A172 (cell line): ENCODE measurements at regions not wholly inside any gene's neighbourhood (a gene's known extent, or its start where the extent isn't known, plus 50 kb on each side); places are given as distances from the start of the nearest gene placed in this dataset.

ENCODE experiments used
- DNase-seq: peaks from one replicate; pipeline ENCODE4 v3.0.0-alpha.2; 2015; ENCODE audit warnings: low spot score

DNA sequence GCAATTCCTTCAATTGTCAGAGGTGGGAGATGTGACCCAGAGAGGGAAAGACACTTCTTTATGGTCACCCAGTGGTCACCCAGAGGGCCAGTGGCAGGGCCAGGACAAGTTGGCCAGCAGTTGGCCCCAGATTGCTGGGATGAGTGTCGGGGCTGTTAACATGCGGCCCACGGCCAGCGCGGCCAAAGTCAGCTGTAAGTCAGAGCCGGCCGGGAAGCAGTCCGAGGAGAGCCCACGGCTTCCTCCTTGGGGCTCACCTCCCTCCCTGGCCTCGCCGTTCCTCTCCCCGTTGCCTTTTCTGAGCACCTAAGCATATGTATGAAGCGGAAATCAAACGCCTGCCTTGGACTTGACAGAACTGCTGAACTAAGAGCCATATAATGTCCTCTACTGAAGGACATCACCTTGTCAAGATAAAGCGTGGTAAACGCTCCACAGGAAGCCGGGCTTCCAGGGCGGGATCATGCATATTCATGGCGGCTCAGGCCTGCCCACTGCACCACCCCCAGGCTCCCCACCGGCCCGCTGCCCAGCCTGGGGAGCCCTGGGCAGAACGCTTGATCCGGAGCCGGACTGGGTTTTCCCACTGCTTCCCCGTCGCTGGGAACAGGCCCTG is 245.4 kb upstream of the POU3F1 start:
- DNase-seq, result no peak

- no peak for DNase-seq
Measured at GRCh38 chr1:38291336-38291735, 244.7 kb upstream of the POU3F1 start.

DNA sequence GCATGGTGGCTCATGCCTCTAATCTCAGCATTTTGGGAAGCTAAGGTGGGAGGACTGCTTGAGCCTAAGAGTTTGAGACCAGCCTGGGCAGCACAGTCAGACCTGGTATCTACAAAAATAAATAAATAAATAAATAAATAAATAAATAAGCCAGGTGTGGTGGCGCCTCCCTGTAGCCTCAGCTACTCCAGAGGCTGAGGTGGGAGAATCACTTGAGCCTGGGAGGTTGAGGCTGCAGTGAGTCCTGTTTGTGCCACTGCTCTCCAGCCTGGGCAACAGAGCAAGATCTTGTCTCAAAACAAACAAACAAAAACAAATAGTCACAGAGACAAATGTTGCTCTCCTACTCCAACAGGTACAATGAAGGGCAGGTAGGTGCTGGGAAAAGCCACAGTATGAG is 242.4 kb upstream of the POU3F1 start:
- DNase-seq, result no peak

GRCh38 chr1:38287547-38287946 is 241.0 kb upstream of the POU3F1 start:
- DNase-seq, result no peak

GRCh38 chr1:38287036-38287435 is 240.4 kb upstream of the POU3F1 start:
- no peak for DNase-seq

DNA sequence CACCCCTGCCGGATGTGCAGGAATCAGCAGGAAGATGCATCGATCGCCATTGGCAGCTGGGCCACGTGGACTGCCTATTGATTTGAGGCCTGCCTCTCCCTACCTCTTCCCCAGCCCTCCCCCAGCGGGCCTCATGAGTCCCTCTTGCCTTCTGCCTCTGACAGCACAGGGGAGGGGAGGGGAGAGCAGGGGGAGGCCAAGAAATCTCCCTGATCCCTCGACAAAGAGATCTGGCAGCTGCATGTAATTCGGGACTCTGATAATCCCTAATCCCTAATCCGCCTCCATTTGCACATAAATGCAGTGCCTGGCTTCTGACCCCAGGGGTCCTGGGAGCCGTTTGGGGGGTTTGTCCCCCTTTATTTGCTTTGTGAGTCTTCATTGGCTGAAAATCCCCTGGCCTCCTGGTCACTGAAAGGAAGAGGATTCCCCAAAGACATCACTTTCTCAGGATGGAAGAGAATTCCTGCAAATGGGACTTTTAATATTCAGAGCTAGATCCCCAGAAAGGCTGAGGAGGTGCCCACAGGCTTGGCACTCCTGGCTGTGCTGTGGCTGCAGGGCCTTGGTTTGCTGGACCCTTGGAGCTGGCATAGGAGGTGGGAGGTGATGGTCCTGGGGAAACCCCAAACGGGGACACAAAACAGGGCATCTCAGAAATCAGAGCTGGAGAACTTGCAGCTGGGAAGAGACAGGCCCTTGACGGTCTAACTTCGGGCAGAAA is 239.4 kb upstream of the POU3F1 start:
- no peak for DNase-seq

DNA sequence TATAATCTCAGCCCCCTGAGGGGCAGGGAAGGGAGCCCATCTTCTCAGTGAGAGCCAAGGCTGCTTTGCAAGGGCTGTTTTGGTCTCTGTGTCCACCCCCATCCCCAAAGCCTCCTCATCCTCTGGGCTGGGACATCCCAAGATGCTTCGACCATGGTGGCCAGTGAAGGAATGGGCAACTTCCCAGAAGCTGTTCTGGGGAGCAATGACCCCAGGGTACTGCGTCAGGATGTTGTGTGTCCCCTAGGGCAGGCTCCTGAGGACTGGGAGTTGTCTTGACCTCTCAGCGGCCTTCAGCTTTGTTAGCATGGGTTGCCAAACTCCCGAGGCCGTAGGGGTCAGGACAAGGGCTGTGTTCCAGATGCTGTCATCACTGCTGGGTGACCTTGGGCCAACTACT is 238.4 kb upstream of the POU3F1 start:
- no peak for DNase-seq

DNA sequence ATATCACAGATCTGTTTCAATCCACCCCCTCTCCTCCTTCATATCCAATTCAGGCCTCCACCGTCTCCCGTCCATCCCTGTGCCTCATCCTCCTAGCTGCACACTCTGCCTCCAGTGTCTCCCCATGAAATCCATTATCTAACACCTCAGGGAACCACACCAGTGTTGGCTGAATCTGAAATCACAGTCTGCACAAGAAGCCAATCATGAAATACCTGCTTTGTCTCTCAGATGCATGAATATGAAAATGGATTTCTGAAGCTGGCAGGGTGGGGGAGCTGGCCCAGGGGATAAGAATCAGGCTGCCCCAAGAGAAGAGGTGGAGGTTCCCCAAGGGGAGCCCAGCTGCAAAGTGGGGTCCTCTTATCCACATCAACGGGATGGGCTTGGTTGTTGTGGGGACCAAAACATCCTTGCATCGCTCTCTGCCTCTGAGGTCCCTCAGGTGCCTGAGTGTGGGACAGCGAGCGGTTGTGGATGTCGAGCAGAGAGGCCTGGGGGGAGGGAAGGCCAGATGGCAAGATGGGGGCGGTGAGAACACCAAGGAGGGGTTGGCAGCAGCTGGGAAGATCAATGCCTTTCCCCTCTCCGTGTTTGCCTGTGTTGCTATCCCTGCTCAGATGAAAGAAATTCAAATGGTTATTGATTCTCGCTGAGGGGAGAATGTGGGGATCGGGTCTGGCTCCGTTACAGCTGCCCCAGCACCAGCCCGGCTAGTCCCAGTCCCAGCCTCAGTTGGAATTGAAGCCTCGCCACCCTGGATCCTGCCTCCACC is 237.3 kb upstream of the POU3F1 start:
- no peak for DNase-seq

GRCh38 chr1:38279148-38279547 is 232.6 kb upstream of the POU3F1 start:
- DNase-seq, result no peak

GRCh38 chr1:38277646-38278045 is 231.1 kb upstream of the POU3F1 start:
- DNase-seq, result no peak

GRCh38 chr1:38275960-38276359 is 229.4 kb upstream of the POU3F1 start:
- DNase-seq, result no peak

- no peak for DNase-seq
Measured at GRCh38 chr1:38274974-38275373, 228.4 kb upstream of the POU3F1 start.

- DNase-seq, result no peak
Measured at GRCh38 chr1:38273196-38273804, 226.7 kb upstream of the POU3F1 start.

GRCh38 chr1:38272515-38272914 is 225.9 kb upstream of the POU3F1 start:
- no peak for DNase-seq

DNA sequence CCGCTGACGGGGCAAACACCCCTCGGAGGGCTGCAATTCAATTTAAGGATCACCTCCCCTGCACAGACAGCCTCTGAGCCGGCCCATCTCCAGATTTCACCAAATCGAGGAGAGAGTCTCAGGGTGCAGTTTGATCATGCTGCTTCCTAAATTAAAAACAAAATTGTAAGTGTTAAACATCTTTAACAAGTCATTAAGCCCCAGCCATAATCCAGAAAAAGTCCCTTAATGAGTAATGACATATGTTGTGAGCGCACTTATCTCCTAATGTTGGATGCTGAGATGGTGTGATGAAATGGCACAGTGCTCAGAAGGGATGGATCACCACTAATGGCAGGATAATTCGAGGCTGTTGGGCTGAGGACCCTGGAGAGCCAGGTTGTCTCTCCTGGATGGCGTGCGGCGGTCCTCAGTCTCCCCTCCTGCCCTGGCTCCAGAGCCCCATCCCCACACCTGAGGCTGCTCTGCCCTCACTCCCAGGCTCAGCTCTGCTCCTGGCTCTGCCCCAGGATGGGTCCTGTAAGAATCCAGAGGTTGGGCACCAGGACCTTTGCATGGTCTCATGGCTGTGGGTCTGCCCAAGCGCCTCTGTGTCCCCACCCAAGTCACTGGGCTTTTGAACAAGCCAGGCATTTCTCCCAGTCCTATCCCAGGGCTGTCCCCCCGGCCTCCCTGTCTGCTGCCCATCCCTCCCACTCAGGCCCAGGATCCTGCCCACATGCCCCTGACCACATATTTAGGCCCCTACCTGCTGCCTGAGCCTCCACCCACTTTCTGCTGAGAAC is 224.4 kb upstream of the POU3F1 start:
- no peak for DNase-seq

DNA sequence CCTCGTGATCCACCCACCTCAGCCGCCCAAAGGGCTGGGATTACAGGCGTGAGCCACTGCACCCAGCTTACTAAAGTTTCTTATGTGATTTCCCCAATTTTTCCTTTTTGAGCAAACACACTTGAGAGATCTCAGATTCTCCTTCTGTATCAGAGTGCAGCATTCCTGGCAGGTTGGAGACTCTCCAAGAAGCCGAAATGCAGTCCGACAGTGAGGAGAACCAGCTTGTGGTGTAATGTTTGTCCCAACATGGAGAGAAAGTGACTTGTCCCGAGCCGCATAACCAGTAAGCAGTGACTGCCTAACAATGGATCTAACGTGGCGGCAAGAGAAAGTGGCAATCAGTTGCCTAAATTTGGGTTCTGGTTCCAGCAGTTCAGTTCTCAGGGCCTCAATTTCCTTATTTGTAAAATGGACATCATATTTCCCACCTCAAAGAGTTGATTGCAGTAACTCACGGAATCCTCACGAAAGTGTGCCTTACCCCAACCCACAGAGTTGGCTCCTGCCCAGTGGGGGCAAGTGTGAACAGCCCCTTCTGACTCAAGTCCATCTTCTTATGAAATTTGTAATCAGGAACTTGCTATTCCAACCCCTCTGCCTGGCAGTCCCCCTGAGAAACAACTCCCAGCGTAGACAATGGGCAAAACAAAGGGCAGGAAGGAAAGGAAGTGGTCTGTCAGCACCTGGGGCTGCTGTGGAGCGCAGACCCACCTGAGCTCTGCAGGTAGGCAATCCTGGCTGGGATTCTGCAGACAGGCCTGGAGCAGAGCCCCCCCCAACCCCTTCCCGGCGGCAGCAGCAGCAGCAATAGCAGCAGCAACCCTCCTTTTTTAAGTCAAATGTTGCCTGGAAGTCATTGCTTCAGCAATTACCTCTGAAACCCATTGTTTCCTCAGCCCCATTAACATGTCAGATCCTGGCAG is 223.6 kb upstream of the POU3F1 start:
- no peak for DNase-seq

GRCh38 chr1:38268226-38268625 is 221.6 kb upstream of the POU3F1 start:
- DNase-seq, result no peak

GRCh38 chr1:38267037-38268036 is 220.7 kb upstream of the POU3F1 start:
- no peak for DNase-seq

DNA sequence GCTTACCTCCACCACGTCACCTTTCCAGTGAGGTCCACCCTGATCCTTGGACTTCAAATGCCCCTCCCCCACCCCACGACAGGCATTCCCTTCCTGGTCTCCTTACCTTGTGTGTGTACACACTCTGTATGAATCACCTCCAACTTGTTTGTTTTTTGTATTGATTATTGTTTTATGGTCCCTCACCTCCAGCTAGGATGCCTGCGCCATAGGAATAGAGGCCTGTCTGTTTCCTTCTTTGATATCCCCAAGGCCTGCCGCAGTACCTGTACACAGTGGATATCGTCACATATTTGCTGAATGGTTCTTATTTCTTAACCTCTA is 219.6 kb upstream of the POU3F1 start:
- DNase-seq, result no peak
